Prostate gland (tissue), 2 donors: ENCODE measurements at regions not wholly inside any gene's neighbourhood (a gene's known extent, or its start where the extent isn't known, plus 50 kb on each side); places are given as distances from the start of the nearest gene placed in this dataset.

Experiments used
- CTCF ChIP-seq, 4 experiments: fragments of 200-600 bp in 2 of 4; fragments of 450-650 bp in 2 of 4; sonication (generic) in 2 of 4; IDR thresholded peaks; 1 replicate in 3 of 4; 2 replicates in 1 of 4; pipeline ENCODE4 v1.5.1; 2016 to 2019; ENCODE audit warnings: antibody characterized with exemption in 4 of 4, mild to moderate bottlenecking in 2 of 4, moderate library complexity in 2 of 4
- POLR2A ChIP-seq: fragments of 450-650 bp; IDR thresholded peaks from one replicate; pipeline ENCODE4 v1.6.1; 2016; ENCODE audit warnings: antibody characterized with exemption, mild to moderate bottlenecking

GRCh38 chr2:190136825-190137224 lies 74.3 kb upstream of the MSTN start:
- TF ChIP-seq POLR2A (no peak), CTCF (IDR thresholded peaks at IDR 0.05) (no peak)
